ENCODE measurements at regions not wholly inside any gene's neighbourhood (a gene's known extent, or its start where the extent isn't known, plus 50 kb on each side); places are given as distances from the start of the nearest gene placed in this dataset.

GRCh38 chr3:18643281-18643680, 218.1 kb upstream of the SATB1 start:
- H3K27ac ChIP-seq, result no peak overlapping the region
- H3K4me2 ChIP-seq (ENCODE audit: low read length), result no peak overlapping the region
- H3K27me3 ChIP-seq (ENCODE audit: control insufficient read depth, insufficient read depth, low read length), result no peaks in the 10 kb centered on the region
- H3K9me3 ChIP-seq (ENCODE audit: control insufficient read depth, low read length), result no peaks in the 10 kb centered on the region
- no peaks in the 10 kb centered on the region for H3K36me3 ChIP-seq (ENCODE audit: control insufficient read depth, insufficient read depth, low read length)
- H2AFZ ChIP-seq, result no peak overlapping the region
- H3K9ac ChIP-seq, result no peak overlapping the region
- H3K4me3 ChIP-seq (ENCODE audit: low read depth, low read length), result no peak overlapping the region
- H3K4me1 ChIP-seq, result no peaks in the 10 kb centered on the region
- no peak for TF ChIP-seq CTCF (IDR thresholded peaks at IDR 0.05)
- no peaks in the 10 kb centered on the region for H3K79me2 ChIP-seq

- Histone ChIP-seq H3K27me3 (ENCODE audit: control insufficient read depth, insufficient read depth, low read length) (no peaks in the 10 kb centered on the region), H2AFZ (no peak overlapping the region), H3K27ac (no peak overlapping the region), H3K36me3 (ENCODE audit: control insufficient read depth, insufficient read depth, low read length) (no peaks in the 10 kb centered on the region), H3K79me2 (no peaks in the 10 kb centered on the region), H3K4me2 (ENCODE audit: low read length) (no peak overlapping the region), H3K9ac (no peak overlapping the region), H3K9me3 (ENCODE audit: control insufficient read depth, low read length) (no peaks in the 10 kb centered on the region), H3K4me1 (no peaks in the 10 kb centered on the region), H3K4me3 (ENCODE audit: low read depth, low read length) (no peak overlapping the region)
- TF ChIP-seq CTCF (IDR thresholded peaks at IDR 0.05), result no peak
Observed at GRCh38 chr3:18641916-18642315, 216.8 kb upstream of the SATB1 start.

GRCh38 chr3:18635215-18635614, 210.1 kb upstream of the SATB1 start:
- TF ChIP-seq CTCF (IDR thresholded peaks at IDR 0.05), result no peak
- Histone ChIP-seq H3K9me3 (ENCODE audit: control insufficient read depth, low read length) (no peaks in the 10 kb centered on the region), H3K9ac (no peak overlapping the region), H3K36me3 (ENCODE audit: control insufficient read depth, insufficient read depth, low read length) (no peaks in the 10 kb centered on the region), H3K4me1 (no peaks in the 10 kb centered on the region), H3K27me3 (ENCODE audit: control insufficient read depth, insufficient read depth, low read length) (no peaks in the 10 kb centered on the region), H3K27ac (no peak overlapping the region), H3K79me2 (no peaks in the 10 kb centered on the region), H2AFZ (no peak overlapping the region), H3K4me3 (ENCODE audit: low read depth, low read length) (no peak overlapping the region), H3K4me2 (ENCODE audit: low read length) (no peak overlapping the region)

- Histone ChIP-seq H3K9me3 (ENCODE audit: control insufficient read depth, low read length) (no peaks in the 10 kb centered on the region), H3K9ac (no peak overlapping the region), H3K4me2 (ENCODE audit: low read length) (no peak overlapping the region), H3K4me1 (no peaks in the 10 kb centered on the region), H3K27me3 (ENCODE audit: control insufficient read depth, insufficient read depth, low read length) (no peaks in the 10 kb centered on the region), H3K4me3 (ENCODE audit: low read depth, low read length) (no peak overlapping the region), H3K27ac (no peak overlapping the region), H3K36me3 (ENCODE audit: control insufficient read depth, insufficient read depth, low read length) (no peaks in the 10 kb centered on the region), H3K79me2 (no peaks in the 10 kb centered on the region), H2AFZ (no peak overlapping the region)
- TF ChIP-seq CTCF (IDR thresholded peaks at IDR 0.05), result no peak
Observed at GRCh38 chr3:18634461-18634860, 209.3 kb upstream of the SATB1 start.

- H3K4me2 ChIP-seq (ENCODE audit: low read length), result no peak overlapping the region
- H3K4me3 ChIP-seq (ENCODE audit: low read depth, low read length), result no peak overlapping the region
- no peak overlapping the region for H3K27ac ChIP-seq
- no peak overlapping the region for H2AFZ ChIP-seq
- H3K36me3 ChIP-seq (ENCODE audit: control insufficient read depth, insufficient read depth, low read length), result no peaks in the 10 kb centered on the region
- H3K79me2 ChIP-seq, result no peaks in the 10 kb centered on the region
- no peaks in the 10 kb centered on the region for H3K9me3 ChIP-seq (ENCODE audit: control insufficient read depth, low read length)
- no peaks in the 10 kb centered on the region for H3K4me1 ChIP-seq
- TF ChIP-seq CTCF (IDR thresholded peaks at IDR 0.05), result no peak
- H3K27me3 ChIP-seq (ENCODE audit: control insufficient read depth, insufficient read depth, low read length), result no peaks in the 10 kb centered on the region
- H3K9ac ChIP-seq, result no peak overlapping the region
Observed at GRCh38 chr3:18633002-18633401, 207.9 kb upstream of the SATB1 start.

All from parathyroid adenoma (tissue), 2 donors.